GM19043 (cell line): ENCODE measurements at regions not wholly inside any gene's neighbourhood (a gene's known extent, or its start where the extent isn't known, plus 50 kb on each side); places are given as distances from the start of the nearest gene placed in this dataset.
"Not testable (repeated sequence)": the region's sequence is repeated elsewhere in the genome, so short reads cannot be mapped to it uniquely, and the experiment has no call there.

Experiments
- ATAC-seq: cut with Tn5 transposase; IDR thresholded peaks from one replicate; pipeline ENCODE4 v1.9.1; 2021; ENCODE audit warnings: low read depth; ENCODE audit not compliant: unreplicated experiment

- ATAC-seq = not testable (repeated sequence)
These were observed 224.6 kb upstream of the TBL1Y start for GRCh38 chrY:6685783-6686389.

- ATAC-seq = not testable (repeated sequence)
These were observed 208.8 kb upstream of the TBL1Y start for GRCh38 chrY:6701558-6702161.

- ATAC-seq = peak; percentile 79
These were observed 189.1 kb upstream of the TBL1Y start for GRCh38 chrY:6721443-6721842.

- not testable (repeated sequence) for ATAC-seq
These were observed 163.3 kb upstream of the TBL1Y start for GRCh38 chrY:6747210-6747609.

GRCh38 chrY:6782334-6782733, 128.2 kb upstream of the TBL1Y start:
- no peak for ATAC-seq

- no peak for ATAC-seq
These were observed 123.5 kb upstream of the TBL1Y start for GRCh38 chrY:6786960-6787359.

- ATAC-seq = no peak
These were observed 98.9 kb upstream of the TBL1Y start for GRCh38 chrY:6811633-6812032.
